ENCODE measurements at regions not wholly inside any gene's neighbourhood (a gene's known extent, or its start where the extent isn't known, plus 50 kb on each side); places are given as distances from the start of the nearest gene placed in this dataset.

DNA sequence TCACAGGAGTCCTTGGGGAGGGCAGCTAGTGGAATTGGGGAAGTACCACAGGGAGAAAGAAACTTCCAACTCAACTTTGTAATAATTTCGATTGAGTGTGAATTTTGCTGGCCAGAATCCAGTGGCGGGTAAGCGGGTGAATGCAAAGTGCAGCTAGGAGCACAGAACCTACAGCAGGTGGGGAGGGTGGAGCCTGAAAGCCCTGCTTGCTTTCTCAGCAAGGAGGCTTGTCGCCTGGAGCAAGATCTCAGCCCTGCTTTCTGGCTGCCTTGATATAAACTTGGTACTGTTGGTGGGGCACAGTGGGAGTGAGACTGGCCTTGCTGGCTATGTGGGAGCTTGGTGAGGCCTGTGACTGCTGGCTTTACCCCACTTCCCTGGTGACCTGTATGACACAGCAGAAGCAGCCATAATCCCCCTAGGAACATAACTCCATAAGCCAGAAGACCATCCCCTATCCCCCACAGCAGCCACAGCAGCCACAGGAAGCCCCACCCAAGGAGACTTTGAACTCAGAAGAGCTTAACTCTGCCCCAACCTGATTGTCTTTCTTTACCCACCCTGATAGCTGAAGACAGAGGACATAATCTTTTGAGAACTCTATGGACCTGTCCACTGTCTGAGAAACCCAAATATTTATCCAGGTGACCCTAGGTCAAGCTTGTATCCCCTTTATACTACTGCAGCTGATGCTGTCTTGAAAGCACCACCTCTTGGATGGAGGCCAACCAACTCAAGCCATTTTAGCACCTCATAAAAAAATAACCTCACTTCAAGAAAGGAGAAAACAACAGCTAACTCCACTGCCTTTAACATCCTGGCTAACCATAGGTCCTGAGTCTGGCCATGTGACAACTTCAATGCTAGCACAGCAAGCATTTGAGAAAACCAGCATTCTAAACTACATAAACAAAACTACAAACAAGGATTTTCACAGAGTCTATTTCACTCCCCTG lies 87.2 kb upstream of the PDE5A start:
- Histone ChIP-seq H3K4me1 (no peaks in the 10 kb centered on the region), H3K4me3 (no peak overlapping the region), H3K27me3 (no peaks in the 10 kb centered on the region), H3K27ac (no peak overlapping the region), H3K9me3 (no peaks in the 10 kb centered on the region), H3K36me3 (ENCODE audit: low read depth, missing control alignments) (no peaks in the 10 kb centered on the region)
- WGBS, 2 donors: 83 to 96% methylated on average over 3 to 4 of the region's 4 CpGs
- intact Hi-C loops (cut with DNase I; ENCODE audit: low total_unique reads): no loop called here
- DNase-seq: no peak
- TF ChIP-seq POLR2A (IDR thresholded peaks at IDR 0.05): no peak
- TF ChIP-seq, protein P1, sequence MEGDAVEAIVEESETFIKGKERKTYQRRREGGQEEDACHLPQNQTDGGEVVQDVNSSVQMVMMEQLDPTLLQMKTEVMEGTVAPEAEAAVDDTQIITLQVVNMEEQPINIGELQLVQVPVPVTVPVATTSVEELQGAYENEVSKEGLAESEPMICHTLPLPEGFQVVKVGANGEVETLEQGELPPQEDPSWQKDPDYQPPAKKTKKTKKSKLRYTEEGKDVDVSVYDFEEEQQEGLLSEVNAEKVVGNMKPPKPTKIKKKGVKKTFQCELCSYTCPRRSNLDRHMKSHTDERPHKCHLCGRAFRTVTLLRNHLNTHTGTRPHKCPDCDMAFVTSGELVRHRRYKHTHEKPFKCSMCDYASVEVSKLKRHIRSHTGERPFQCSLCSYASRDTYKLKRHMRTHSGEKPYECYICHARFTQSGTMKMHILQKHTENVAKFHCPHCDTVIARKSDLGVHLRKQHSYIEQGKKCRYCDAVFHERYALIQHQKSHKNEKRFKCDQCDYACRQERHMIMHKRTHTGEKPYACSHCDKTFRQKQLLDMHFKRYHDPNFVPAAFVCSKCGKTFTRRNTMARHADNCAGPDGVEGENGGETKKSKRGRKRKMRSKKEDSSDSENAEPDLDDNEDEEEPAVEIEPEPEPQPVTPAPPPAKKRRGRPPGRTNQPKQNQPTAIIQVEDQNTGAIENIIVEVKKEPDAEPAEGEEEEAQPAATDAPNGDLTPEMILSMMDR (IDR thresholded peaks at IDR 0.05): no peak

DNA sequence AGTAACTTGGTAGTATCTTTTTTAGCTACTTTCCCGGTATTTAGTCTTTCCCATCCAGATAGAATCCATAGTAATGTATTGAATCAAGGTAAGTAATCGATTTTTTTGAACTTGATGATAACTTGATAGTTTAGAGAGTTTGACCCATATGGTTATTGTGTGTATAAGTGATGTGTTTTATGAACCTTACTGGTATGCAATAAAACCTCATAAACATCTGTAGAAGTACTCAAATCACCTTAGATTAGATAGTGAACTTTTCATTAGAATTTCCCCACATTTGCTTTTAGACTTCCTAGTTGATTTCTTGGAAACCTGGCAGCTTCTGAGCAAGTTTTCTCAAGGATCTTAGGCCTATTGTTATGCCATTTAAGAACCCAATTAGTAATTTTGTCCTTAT lies 80.8 kb upstream of the PDE5A start:
- Histone ChIP-seq H3K9me3 (no peaks in the 10 kb centered on the region), H3K27ac (no peak overlapping the region), H3K36me3 (ENCODE audit: low read depth, missing control alignments) (no peaks in the 10 kb centered on the region), H3K4me1 (no peaks in the 10 kb centered on the region), H3K27me3 (no peaks in the 10 kb centered on the region), H3K4me3 (no peak overlapping the region)
- intact Hi-C loops (cut with DNase I; ENCODE audit: low total_unique reads): no loop called here
- TF ChIP-seq POLR2A (IDR thresholded peaks at IDR 0.05): no peak
- TF ChIP-seq, protein P1 (IDR thresholded peaks at IDR 0.05): no peak
- 86 to 89% methylated on average over 2 of the region's 2 CpGs for whole genome bisulfite sequencing, 2 donors
- DNase-seq: no peak

DNA sequence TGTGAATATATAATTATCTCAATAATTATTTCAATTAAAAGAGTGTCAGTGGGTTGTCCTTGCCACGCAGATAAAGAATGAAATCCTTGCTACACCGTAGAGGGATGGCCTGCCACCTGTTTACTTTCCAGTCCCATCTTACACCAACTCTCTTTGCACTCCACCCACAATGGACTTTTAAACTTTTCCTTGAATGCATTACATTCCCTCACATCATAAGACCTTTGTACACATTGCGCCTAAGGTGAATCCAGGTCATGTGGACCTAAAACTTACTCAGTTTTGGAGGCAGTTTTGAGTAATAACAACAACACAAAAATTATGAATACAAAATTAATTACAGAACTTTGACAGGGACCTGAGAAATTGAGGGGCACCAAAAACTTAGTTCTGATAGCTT lies 78.7 kb upstream of the PDE5A start:
- no peak overlapping the region for H3K4me3 ChIP-seq
- no peaks in the 10 kb centered on the region for H3K4me1 ChIP-seq
- TF ChIP-seq, protein P1 (IDR thresholded peaks at IDR 0.05): no peak
- no peak for TF ChIP-seq POLR2A (IDR thresholded peaks at IDR 0.05)
- H3K36me3 ChIP-seq (ENCODE audit: low read depth, missing control alignments): no peaks in the 10 kb centered on the region
- 94 to 95% methylated on average over 3 of the region's 3 CpGs for WGBS, 2 donors
- intact Hi-C loops (cut with DNase I; ENCODE audit: low total_unique reads): no loop called here
- DNase-seq: no peak
- no peak overlapping the region for H3K27ac ChIP-seq
- H3K27me3 ChIP-seq: no peaks in the 10 kb centered on the region
- H3K9me3 ChIP-seq: no peaks in the 10 kb centered on the region

DNA sequence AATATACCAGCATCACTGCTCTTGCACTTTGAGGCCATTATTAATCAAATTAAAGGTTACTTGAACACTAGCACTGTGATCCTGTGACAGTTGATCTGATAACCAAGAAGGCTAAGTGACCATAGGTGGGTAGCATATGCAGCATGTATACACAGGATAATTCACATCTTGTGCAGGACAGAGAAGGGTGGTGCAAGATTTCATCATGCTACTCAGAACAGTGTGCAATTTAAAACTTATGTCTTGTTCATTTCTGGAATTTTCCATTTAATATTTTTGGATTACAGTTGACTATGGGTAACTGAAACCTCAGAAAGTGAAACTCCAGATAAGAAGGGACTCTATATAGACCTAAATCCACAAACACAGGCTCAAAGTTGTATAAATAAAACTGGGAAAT lies 78.2 kb upstream of the PDE5A start:
- Histone ChIP-seq H3K36me3 (ENCODE audit: low read depth, missing control alignments) (no peaks in the 10 kb centered on the region), H3K9me3 (no peaks in the 10 kb centered on the region), H3K4me1 (no peaks in the 10 kb centered on the region), H3K4me3 (no peak overlapping the region), H3K27me3 (no peaks in the 10 kb centered on the region), H3K27ac (no peak overlapping the region)
- DNase-seq: no peak
- intact Hi-C loops (cut with DNase I; ENCODE audit: low total_unique reads): no loop called here
- TF ChIP-seq POLR2A (IDR thresholded peaks at IDR 0.05): no peak
- TF ChIP-seq, protein P1 (IDR thresholded peaks at IDR 0.05): no peak

Measured in testis (tissue), 2 donors.